ENCODE measurements at regions not wholly inside any gene's neighbourhood (a gene's known extent, or its start where the extent isn't known, plus 50 kb on each side); places are given as distances from the start of the nearest gene placed in this dataset.

- TF ChIP-seq CTCF (IDR thresholded peaks at IDR 0.05) (no peak), POLR2A (IDR thresholded peaks at IDR 0.05) (no peak)
Observed at GRCh38 chr5:8606231-8606630, 737.3 kb downstream of the MTRR start.
